ENCODE measurements at regions not wholly inside any gene's neighbourhood (a gene's known extent, or its start where the extent isn't known, plus 50 kb on each side); places are given as distances from the start of the nearest gene placed in this dataset.

DNA sequence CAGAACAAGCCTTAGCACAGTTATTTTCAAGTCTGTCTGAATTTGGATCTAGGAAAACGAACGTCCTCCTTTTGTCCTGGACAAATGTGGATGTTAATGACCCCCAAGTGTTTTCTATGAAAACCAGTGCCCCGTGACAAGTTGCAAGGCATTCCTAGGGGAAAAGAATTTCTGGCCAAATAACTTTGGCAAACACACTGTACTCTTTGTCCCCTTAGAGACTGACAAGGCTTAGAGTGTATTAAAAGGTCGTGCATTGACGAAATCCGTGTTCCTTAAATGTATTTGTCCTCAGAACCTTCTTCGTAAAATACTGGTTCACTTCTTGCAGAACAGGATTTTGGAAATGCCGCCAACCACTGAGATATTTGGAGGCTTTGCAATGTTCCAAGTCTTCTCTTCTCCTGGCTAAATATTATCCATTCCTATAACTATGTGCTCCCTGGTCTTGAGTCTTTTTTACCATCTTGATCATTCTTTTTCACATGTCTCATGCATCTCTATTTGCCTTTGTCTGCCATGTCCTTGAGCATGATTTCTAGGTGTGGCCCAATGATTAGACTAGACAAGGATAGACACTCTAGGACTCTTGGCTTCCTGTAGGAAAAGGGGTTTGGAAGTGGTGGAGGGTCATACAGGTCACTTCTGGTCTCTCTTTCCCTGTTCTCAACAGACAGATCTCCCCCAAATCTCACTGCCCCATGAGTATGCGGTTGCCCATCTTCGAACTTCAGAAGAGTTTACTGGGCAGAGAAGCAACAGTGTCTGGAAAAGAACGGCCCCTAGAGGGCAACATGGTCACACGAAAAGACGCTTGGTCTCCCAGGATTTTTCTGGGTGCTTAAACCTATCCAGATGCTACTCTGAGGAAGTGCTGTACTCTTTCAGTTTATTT, 117.5 kb downstream of the EDEM1 start:
- no peak for DNase-seq

DNA sequence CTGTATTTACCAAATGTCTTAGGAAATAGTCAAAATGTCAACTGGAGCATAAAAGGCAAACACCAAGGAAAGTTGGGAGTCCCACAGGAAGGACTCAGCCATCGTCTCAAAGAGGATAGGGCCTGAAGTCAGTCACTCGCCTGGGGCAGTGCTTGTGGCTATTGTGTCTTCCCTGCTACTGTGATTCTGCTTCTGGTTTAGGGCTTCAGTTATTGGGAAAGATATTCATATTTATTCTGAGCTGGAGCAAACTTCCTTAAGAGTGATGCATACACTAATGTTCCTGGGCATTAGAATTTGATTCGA, 118.1 kb downstream of the EDEM1 start:
- DNase-seq = no peak

DNA sequence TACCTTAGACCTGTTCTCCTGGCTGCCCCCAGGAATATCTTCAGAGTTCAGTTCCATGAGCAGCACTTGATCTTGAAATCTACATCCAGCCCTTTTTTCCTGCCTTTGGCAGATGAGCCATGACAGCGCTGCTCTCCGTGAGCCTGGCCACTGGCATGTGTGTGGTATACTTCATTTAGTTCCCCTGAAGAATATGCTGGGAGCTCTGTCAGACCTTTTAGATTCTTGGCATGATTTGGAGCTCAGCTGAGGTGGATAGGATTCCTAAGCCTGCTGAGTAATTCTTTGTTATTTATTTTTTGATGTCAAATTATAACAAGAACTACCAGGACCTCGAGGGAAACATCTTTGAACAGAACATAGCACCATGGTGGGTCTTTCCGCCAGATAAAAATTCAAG, 121.7 kb downstream of the EDEM1 start:
- DNase-seq = no peak

DNA sequence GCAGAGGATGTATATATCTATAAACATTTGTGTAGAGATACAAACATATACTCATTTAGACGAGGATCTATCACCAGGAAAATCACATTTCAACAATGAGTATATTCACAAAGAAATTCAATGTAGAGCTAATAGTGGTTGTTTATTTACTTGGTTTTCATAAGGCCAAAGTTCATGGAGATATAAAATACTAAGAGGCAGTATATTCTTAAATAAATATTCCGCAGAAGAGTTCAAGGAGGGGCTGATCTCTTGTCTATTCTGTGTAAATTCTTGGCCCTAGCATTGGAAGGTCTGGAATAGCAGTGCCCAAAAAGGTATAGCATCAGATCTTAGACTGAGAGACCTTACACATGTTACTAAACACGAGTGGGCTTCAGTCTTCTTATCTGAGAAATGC, 122.1 kb downstream of the EDEM1 start:
- DNase-seq = no peak

DNA sequence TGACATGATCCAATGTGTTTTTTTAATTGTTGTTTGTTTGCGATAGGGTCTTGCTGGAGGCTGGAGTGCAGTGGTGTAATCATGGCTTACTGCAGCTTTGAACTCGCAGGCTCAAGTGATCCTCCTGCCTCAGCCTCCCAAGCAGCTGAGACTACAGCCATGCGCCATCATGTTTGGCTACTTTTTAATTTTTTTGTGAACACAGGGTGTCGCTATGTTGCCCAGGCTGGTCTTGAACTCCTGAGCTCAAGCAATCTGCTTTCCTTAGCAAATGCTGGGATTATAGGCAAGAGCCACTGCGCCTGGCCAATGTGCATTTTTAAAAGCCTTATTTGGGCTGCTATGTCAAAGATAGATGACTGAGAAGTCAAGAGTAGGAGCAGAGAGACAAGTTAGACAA, 123.0 kb downstream of the EDEM1 start:
- no peak for DNase-seq

DNA sequence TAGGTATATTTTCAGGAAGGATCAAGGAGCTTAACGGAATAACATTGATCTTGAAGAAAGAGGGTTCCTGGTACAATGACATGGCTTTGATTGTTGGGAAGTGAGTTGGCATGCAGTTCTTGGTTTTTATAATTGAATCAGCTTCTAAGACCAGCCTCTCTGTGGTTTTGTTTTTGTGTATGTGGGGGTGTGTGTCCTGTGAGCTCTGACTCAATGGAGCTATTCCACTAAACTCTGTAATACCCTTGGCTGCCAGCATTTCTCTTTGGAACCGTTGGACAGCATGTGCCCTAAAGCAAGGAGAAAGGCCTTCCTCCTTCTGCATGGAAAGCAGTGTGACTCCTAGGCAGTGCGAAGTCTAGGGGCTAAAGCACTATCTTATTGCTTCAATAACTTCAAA, 124.8 kb downstream of the EDEM1 start:
- no peak for DNase-seq

DNA sequence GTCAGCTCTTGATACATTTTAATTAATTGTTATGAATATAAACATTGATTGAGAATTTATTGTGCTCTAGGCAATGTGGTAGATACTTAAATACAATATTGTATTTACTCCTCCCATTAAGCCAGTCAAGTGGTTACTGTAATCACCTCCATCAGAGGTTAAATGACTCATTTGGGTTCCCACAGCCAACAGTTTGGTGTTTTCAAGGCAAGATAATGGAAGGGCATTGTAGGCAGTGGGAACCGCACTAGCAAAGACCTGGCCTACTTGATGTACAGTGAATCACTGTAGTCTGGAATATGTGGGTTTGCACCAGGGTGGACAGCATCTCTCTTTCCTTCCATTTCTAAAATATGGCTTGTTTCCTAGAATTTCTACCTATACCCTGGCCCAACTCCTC, 127.4 kb downstream of the EDEM1 start:
- DNase-seq = no peak

DNA sequence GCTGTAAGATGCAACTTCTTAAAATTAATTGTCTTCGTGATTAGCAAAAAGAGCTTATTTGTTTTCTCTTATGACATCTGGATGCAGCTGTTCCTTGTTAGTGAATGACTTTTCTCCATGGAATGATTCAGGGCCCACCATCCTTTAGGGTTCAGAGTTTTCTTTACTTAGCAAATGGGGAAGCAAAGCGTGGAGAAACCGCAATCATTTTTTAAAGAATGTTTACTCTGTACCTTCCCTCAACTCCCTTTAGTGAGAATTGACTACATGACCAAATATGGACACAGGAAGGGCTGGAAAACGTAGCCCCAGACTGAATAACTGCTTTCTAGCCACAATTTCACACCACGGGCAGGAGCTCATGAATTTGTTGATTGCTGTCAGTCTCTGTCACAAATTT, 130.1 kb downstream of the EDEM1 start:
- DNase-seq = no peak

DNA sequence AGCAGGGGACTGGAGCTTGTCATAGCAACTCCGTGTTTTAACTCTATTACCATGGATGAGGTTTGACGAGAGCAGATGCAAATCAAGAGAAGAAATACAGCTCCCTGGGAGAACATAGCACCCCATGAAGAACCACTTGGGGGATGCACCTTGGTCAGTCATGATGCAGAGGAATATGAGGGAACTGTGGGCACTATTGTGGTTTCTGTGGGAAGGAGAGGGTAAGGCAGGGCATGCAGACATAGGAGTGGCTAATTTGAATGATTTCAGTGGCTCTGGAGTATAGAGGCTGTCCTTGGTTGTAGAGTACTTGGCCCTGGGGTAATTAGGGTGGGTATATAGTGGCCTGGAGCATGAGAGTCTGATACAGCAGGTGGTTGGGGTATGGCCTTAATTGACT, 131.9 kb downstream of the EDEM1 start:
- DNase-seq = no peak

DNA sequence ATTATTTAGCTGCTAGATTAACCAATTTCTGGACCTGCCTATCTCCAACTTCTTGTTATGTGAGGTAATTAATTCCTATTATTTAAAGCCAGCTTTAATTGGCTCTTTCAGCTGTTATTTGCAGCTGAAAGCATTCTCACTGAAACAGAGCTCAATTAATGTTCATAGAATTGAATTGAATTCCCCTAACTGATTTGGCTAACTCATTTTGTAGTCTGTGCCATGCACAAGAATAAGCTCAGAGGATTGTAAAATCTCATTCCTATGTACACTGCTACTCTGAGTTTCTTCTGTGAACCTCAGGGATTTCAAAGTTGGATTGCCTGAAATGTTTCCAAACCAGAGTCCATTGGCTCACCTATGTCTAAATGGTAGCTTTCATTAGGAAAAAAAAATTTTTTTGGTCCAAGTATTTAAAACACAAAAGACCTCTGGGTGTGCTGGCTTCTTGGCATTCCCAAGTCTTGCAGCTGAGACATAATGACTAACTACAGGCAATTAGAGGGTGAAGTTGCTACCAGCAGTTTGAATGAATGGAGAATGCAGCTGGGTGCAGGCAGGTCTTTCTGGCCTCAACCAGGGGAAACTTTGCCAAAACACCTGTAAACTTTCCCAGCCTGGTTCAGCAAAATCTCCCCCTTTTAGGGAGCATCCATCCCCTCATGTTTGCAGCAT, 134.3 kb downstream of the EDEM1 start:
- no peak for DNase-seq

DNA sequence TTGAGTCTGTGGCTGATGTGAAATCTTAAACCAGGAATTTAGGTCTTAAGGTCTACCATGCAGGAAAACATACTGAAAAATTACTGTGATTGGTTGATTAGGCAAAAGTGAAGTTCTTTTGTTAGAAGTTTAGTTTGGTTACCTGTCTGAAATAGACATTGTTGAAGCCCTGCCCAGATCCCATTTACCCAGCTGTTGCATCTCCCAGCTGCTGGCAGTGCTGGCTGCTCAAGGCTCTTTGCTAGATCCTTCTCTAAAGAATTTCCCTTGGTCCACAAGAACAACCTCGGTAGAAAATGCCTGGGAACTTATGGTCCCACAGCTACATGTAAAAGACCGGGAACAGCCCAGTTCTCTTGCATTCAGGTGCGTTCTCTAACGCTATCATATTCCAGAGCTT, 137.3 kb downstream of the EDEM1 start:
- no peak for DNase-seq

DNA sequence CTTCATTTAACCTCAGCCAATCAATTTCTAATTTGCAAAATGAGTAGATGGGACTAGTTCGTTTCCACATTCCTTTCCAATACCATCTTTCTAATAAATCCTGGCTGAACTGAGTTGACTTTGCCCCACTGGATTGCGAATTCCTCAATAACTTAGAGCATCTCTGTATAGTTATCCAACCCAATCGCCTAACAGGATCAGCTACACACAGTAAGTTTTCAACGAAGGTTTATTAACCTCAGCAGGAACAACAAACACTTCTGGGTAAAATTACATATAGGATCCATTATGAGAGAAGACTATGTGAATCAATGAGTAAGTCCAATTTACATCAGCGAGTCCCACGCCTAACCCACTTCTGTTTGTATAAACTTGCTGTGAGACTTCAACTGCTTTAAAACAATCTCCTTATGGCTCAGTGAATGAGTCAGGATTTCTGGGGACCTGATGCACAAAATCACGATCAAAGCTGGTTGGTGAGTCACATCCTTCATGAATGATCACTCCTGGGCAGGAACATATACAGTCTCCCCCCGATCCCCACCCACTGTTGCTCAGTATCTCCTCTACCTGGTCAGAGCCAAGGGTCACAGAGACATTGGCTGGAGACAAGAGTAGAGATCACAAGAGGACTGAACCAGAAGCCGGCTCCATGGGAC, 142.8 kb downstream of the EDEM1 start:
- no peak for DNase-seq

DNA sequence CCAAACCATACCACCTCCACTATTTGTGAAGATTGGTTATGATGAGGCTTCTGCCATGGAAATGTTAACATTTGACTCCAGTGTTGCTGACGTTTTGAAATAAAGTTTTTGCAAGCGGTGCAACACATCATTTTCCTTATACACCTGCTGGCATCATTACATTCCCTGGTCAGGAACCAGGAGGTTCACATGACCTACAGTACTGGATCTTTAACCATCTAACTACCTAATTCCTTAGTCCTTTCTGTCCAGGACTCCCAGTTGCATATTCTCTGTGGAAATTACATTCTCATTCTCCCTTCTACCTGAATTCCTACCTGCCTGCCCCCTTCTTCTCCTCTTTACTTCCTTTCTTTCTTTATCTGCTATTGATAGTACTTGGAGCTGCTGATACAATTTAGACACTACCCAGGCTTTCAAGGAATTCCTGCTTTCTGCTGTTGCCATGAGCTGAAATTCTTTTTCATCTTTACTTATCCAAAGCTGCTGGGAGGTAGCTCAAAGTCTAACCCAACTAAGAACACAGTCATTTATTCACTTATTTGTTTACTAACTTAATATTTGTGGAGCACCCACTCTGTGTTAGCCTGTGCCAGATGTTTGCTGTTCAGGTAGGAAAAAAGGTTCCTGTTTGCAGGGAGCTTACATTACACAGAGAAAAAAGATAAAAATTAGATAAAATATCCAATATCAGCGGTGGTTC, 144.2 kb downstream of the EDEM1 start:
- DNase-seq = no peak

DNA sequence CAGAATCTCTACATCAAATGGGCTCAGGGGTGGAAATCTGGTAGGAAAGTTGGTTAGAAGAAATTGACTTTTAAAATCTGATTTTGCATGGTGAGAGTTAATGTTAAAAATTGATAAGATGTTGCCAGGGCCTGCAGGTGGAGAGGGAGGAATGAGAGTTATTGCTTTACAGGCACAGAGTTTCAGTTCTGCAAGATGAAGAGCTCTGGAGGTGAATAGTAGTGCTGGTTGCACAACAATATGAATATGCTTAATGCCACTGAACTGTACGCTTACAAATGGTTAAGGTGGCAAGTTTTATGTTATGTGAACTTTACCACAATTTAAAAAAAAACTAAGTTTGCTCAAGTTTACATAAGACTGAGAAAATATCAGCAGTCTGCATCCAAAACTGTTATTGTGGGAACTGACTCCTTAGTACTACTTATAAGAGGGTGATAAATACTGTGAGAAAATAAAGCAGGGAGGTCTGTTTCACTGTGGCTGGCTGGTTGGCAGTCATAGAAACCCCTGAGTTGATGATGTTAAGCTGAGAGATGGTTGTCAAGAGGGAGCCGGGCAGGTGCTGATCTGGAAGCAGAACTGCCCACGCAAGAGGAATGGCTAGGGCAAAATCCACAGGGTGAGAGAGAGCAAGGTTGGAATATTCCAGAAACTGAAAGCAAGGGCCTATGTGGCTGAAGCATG, 144.9 kb downstream of the EDEM1 start:
- no peak for DNase-seq

DNA sequence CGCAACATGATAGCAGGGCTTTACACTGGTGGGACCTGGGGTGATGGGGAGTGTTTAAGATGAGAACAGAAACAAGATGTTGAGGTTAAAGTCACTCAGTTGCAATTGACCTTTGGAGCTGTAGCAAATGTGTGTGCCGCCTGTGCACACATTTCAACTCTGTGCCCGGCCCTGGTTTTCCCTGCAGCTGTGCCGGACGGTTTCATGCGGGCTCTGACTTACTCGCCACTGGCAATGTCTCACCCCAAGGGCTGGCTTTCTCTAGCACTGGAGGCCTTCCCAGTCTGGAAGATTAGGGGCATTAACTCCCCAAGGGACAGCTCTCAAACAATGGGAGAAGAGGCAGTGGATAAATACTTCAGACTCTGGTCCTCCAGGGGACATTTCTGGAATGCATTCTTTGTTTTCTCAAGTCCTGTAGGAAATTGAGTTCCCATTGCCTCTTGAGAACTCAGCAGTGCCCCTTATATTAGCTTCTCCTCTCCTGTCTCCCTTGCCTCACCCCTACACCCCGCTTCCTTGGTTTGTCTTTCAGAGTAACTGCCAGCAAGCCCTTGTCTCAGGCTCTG, 152.5 kb downstream of the EDEM1 start:
- no peak for DNase-seq

DNA sequence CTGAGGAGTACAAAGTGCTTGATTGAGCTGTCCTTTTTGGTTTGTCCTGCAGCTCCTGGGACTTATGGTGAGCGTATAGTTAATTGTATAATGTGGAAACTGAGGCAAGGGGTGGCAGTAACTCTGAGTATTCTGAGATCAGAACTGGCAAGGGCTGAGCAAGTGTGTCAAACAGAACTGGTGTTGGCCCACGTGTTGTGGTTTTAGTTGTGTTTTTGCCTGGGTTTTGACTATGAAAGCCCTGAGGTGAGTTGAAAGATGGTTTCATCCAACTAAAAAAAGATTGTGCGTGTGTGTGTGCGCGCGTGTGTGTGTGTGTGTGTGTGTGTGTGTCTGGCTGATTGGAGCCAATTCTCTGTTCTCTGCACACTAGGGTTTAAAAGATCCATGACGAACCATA, 154.1 kb downstream of the EDEM1 start:
- DNase-seq = no peak

DNA sequence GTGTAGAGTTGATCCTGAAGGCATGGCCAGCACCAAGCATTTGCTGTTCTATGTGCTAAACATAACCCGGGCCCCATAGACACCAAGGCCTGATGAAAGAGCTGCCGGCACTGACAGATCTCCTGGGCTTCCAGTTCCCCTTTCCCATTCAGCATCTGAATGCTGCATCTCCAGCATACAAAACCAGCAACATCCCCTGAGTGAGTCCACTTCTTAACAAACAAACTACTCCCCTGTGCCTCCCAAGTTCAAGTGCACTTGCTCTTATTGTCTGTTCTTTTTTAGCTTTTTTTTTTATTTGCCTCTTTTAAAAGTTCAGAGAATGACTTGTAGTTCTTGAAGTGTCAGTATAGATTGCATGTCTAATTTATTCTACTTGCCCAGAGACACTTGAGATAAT, 156.0 kb downstream of the EDEM1 start:
- DNase-seq = no peak

DNA sequence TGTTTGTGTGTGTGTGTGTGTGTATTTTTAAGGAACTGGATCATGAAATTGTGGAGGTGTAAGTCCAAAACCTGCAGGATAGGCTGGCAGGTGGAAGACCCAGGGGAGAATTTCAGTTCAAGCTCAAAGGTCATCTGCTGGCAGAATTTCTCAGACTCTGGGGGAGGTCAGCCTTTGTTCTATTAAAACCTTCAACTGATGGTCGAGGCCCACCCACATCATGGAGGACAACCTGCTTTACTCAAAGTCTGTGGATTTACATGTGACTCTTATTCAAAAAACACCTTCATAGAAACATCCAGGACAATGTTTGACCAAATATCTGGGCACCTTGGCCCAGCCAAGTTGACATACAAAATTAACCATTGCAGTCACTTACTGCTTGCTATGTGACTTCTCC, 157.2 kb downstream of the EDEM1 start:
- DNase-seq = no peak

DNA sequence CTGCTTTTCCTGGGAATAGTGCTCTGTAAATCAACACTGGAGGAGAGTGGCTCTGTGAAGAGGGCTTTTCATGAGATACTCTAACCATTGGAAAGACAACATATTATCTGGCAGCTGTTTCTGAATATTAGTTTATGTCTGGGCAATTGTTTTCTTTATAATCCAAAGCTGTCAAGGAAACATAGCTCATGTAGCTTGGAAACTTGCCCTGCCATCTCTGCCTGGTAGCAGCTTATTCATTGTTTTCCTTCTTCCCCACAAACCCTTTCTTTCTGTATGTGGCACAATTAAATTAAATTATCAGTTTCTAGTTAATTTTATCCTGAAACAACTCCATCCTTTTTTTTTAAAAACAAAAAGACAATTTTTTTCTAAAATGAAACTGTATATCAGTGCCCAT, 160.0 kb downstream of the EDEM1 start:
- DNase-seq = no peak

DNA sequence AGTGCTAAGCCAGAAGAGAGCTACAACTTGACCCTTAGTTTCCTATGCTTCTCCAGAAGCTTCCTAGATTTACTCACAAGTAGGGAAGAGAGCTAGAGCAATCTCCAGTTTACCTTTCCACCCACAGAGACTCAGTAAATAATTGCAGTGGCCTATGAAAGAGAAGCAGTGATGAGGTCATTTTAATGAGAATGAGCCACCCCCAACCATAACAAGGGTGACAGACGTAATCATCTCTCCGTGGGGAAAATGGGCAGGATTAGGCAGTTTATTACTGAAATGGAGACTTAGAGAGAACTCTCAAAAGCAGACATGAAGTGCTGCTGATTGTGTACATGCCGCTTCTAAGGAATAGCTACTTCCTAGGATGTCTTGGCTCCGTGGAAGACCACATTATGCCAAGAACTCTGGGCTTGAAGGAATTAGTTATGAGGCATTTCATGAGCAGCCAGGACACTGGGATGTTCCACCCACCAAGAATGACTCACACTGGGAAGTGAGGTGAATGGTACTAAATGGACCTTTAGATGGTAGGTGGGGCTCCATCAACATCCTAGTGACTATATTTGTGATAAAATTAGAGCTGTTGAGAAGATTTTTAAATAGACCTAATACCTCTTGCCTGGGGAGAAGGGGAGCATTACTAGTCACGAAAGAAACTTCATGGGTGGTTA, 160.9 kb downstream of the EDEM1 start:
- DNase-seq = no peak

DNA sequence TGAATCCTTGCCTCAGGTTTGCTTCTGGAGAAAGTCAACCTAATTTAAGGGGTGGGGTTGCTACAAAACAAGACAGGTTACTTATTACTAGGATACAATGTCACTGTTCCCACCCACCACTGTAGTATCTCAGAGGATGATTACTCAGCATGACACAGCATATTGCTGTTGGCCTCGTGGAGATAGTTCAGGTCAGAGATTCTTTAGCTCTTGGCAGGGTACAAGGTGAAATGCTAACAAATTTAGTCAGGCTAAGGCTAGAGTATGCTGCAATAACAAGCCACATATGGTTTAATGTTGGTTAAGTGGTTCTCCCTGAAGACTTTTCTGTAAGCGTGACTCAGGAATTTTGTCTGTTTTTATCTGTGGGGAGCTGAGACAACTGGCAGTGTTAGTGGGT, 161.8 kb downstream of the EDEM1 start:
- DNase-seq = no peak

DNA sequence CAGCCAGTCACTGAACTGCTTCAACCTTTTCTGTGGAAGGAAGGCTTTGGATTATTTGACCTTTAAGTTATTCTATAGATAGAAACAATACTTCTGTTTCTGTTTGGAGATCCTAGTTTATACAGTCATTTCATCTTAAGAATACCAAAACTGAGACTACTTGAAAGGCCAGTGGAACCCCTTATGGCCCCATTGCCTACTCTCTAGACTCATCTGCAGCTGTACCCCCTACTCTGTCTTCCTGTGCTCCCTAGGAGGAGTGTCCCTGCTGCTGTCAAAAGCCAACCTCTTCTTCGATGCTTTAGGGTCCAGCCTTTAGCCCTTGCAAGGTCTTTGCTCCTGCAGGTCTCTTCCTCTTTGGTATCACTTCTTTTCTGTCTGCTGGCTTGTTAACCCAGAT, 169.6 kb downstream of the EDEM1 start:
- no peak for DNase-seq
